CD4-positive, alpha-beta T cell (primary cell): ENCODE measurements at regions not wholly inside any gene's neighbourhood (a gene's known extent, or its start where the extent isn't known, plus 50 kb on each side); places are given as distances from the start of the nearest gene placed in this dataset.

Experiments
- ATAC-seq: fragments of 200-7000 bp; cut with Tn5 transposase; one replicate; pipeline ENCODE4 v1.10.0; 2022; ENCODE audit warnings: mild to moderate bottlenecking; ENCODE audit not compliant: poor library complexity
- CTCF ChIA-PET: fragments of 350-600 bp; sonication (Branson Sonifier 250); formaldehyde crosslinking; loops from one replicate; lab custom pipeline; 2021; ENCODE audit warnings: antibody characterized with exemption, inconsistent platforms; lab: Charles Lee
- POLR2A ChIA-PET: fragments of 350-600 bp; sonication (Branson Sonifier 250); formaldehyde crosslinking; loops from one replicate; lab custom pipeline; 2021; ENCODE audit warnings: antibody characterized with exemption, inconsistent platforms; lab: Charles Lee
- DNase-seq, 14 experiments: peaks; one replicate each; pipeline ENCODE4 v3.0.0-alpha.2; 2013 to 2020; ENCODE audit warnings: mixed read lengths in 2 of 14
- H3K27ac ChIP-seq, 2 donors: one replicate each; pipeline versions ENCODE4 v1.5.1 to v1.7.0; 2013; ENCODE audit warnings: low read length in 2 of 2, low read depth in 1 of 2, mild to moderate bottlenecking in 1 of 2
- H3K27me3 ChIP-seq, 2 experiments: 1 replicate in 1 of 2; 2 replicates in 1 of 2; pipeline versions ENCODE4 v1.6.1 to v1.7.0; 2013; ENCODE audit warnings: low read length in 2 of 2, control low read depth in 1 of 2, mild to moderate bottlenecking in 1 of 2, moderate library complexity in 1 of 2; ENCODE audit not compliant: insufficient read depth in 2 of 2, control insufficient read depth in 1 of 2
- H3K36me3 ChIP-seq: one replicate; pipeline ENCODE4 v1.6.1; 2013; ENCODE audit warnings: low read length, control low read depth; ENCODE audit not compliant: insufficient read depth
- H3K4me1 ChIP-seq: one replicate; pipeline ENCODE4 v1.6.1; 2013; ENCODE audit warnings: low read length, control low read depth; ENCODE audit not compliant: insufficient read depth
- H3K4me3 ChIP-seq: one replicate; pipeline ENCODE4 v1.5.1; 2013; ENCODE audit warnings: mild to moderate bottlenecking, low read length, moderate library complexity
- H3K9me3 ChIP-seq, 2 experiments: 1 replicate in 1 of 2; 2 replicates in 1 of 2; pipeline versions ENCODE4 v1.6.1 to v1.7.0; 2013; ENCODE audit warnings: low read length in 2 of 2, mild to moderate bottlenecking in 2 of 2, control low read depth in 1 of 2, moderate library complexity in 1 of 2; ENCODE audit not compliant: control insufficient read depth in 1 of 2, insufficient read depth in 1 of 2
- H3K27ac Mint-ChIP-seq: one replicate; pipeline ENCODE4 v1.8.0; 2020; ENCODE audit warnings: mixed read lengths
- H3K27me3 Mint-ChIP-seq: one replicate; pipeline ENCODE4 v1.8.0; 2021; ENCODE audit warnings: mixed read lengths
- H3K36me3 Mint-ChIP-seq: one replicate; pipeline ENCODE4 v1.8.0; 2021; ENCODE audit warnings: low read depth, mixed read lengths
- H3K4me1 Mint-ChIP-seq: one replicate; pipeline ENCODE4 v1.8.0; 2021; ENCODE audit warnings: low read depth, mixed read lengths
- H3K4me3 Mint-ChIP-seq: one replicate; pipeline ENCODE4 v1.8.0; 2020; ENCODE audit warnings: mild to moderate bottlenecking, mixed read lengths
- H3K9me3 Mint-ChIP-seq: one replicate; pipeline ENCODE4 v1.8.0; 2020; ENCODE audit warnings: mixed read lengths
- intact Hi-C, 2 experiments: fragments of 100-400 bp; cut with DNase I in 1 of 2; cut with micrococcal nuclease in 1 of 2; formaldehyde crosslinking; loops; one replicate each; pipeline versions ENCODE4 v1.15.1 to v1.9.0; 2023 to 2025; cut with DNase I, micrococcal nuclease
- TF ChIP-seq, protein P1 (sequence below): fragments of 200-600 bp; IDR thresholded peaks from one replicate; pipeline ENCODE4 v1.8.0; 2022; ENCODE audit warnings: antibody characterized with exemption, mild to moderate bottlenecking

GRCh38 chr11:96500440-96500839 lies 110.6 kb downstream of the JRKL start:
- POLR2A ChIA-PET, result no interaction called here
- Histone ChIP-seq H3K27ac (no peak overlapping the region), H3K36me3 (no peaks in the 10 kb centered on the region), H3K9me3 (peaks cover 0 to 5% of the 10 kb centered on the region in 2 experiments), H3K27me3 (no peaks in the 10 kb centered on the region), H3K4me3 (no peak overlapping the region), H3K4me1 (no peaks in the 10 kb centered on the region)
- intact Hi-C loops, result no loop called here
- CTCF ChIA-PET, result no interaction called here
- DNase-seq (no peak), ATAC-seq (no peak)
- no peaks in the 10 kb centered on the region for H3K9me3 Mint-ChIP-seq
- H3K27ac Mint-ChIP-seq, result no peak overlapping the region
- TF ChIP-seq, protein P1, sequence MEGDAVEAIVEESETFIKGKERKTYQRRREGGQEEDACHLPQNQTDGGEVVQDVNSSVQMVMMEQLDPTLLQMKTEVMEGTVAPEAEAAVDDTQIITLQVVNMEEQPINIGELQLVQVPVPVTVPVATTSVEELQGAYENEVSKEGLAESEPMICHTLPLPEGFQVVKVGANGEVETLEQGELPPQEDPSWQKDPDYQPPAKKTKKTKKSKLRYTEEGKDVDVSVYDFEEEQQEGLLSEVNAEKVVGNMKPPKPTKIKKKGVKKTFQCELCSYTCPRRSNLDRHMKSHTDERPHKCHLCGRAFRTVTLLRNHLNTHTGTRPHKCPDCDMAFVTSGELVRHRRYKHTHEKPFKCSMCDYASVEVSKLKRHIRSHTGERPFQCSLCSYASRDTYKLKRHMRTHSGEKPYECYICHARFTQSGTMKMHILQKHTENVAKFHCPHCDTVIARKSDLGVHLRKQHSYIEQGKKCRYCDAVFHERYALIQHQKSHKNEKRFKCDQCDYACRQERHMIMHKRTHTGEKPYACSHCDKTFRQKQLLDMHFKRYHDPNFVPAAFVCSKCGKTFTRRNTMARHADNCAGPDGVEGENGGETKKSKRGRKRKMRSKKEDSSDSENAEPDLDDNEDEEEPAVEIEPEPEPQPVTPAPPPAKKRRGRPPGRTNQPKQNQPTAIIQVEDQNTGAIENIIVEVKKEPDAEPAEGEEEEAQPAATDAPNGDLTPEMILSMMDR, result no peak
- no peaks in the 10 kb centered on the region for H3K4me1 Mint-ChIP-seq
- no peaks in the 10 kb centered on the region for H3K27me3 Mint-ChIP-seq
- H3K4me3 Mint-ChIP-seq, result no peak overlapping the region
- no peaks in the 10 kb centered on the region for H3K36me3 Mint-ChIP-seq

GRCh38 chr11:96506041-96506440 lies 116.2 kb downstream of the JRKL start:
- intact Hi-C loops, result no loop called here
- Histone ChIP-seq H3K9me3 (no peaks in the 10 kb centered on the region), H3K4me1 (no peaks in the 10 kb centered on the region), H3K27ac (no peak overlapping the region), H3K4me3 (no peak overlapping the region), H3K27me3 (no peaks in the 10 kb centered on the region), H3K36me3 (no peaks in the 10 kb centered on the region)
- Mint-ChIP-seq H3K9me3 (no peaks in the 10 kb centered on the region), H3K27me3 (no peaks in the 10 kb centered on the region), H3K4me3 (no peak overlapping the region), H3K27ac (no peak overlapping the region), H3K4me1 (no peaks in the 10 kb centered on the region), H3K36me3 (no peaks in the 10 kb centered on the region)
- CTCF ChIA-PET, result no interaction called here
- TF ChIP-seq, protein P1, result no peak
- DNase-seq (no peak), ATAC-seq (no peak)
- POLR2A ChIA-PET, result no interaction called here

GRCh38 chr11:96506953-96507354 lies 117.1 kb downstream of the JRKL start:
- H3K27ac ChIP-seq, result no peak overlapping the region
- H3K4me3 Mint-ChIP-seq, result no peak overlapping the region
- CTCF ChIA-PET, result interaction anchor here (0.6 kb wide), 1 partner anchor 1895 kb away, joined by 3 read pairs; no protein-coding TSS in a partner anchor
- no peak overlapping the region for H3K4me3 ChIP-seq
- no peaks in the 10 kb centered on the region for H3K9me3 ChIP-seq
- no peaks in the 10 kb centered on the region for H3K27me3 Mint-ChIP-seq
- H3K4me1 Mint-ChIP-seq, result no peaks in the 10 kb centered on the region
- TF ChIP-seq, protein P1, result no peak
- ATAC-seq (no peak), DNase-seq (no peak)
- POLR2A ChIA-PET, result no interaction called here
- no peaks in the 10 kb centered on the region for H3K36me3 Mint-ChIP-seq
- no peaks in the 10 kb centered on the region for H3K4me1 ChIP-seq
- no peak overlapping the region for H3K27ac Mint-ChIP-seq
- no peaks in the 10 kb centered on the region for H3K27me3 ChIP-seq
- no peaks in the 10 kb centered on the region for H3K36me3 ChIP-seq
- intact Hi-C loops, result no loop called here
- no peaks in the 10 kb centered on the region for H3K9me3 Mint-ChIP-seq
